ENCODE measurements at regions not wholly inside any gene's neighbourhood (a gene's known extent, or its start where the extent isn't known, plus 50 kb on each side); places are given as distances from the start of the nearest gene placed in this dataset.

- TF ChIP-seq, protein P1, sequence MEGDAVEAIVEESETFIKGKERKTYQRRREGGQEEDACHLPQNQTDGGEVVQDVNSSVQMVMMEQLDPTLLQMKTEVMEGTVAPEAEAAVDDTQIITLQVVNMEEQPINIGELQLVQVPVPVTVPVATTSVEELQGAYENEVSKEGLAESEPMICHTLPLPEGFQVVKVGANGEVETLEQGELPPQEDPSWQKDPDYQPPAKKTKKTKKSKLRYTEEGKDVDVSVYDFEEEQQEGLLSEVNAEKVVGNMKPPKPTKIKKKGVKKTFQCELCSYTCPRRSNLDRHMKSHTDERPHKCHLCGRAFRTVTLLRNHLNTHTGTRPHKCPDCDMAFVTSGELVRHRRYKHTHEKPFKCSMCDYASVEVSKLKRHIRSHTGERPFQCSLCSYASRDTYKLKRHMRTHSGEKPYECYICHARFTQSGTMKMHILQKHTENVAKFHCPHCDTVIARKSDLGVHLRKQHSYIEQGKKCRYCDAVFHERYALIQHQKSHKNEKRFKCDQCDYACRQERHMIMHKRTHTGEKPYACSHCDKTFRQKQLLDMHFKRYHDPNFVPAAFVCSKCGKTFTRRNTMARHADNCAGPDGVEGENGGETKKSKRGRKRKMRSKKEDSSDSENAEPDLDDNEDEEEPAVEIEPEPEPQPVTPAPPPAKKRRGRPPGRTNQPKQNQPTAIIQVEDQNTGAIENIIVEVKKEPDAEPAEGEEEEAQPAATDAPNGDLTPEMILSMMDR (conservative IDR thresholded peaks at IDR 0.05; ENCODE audit: low read depth, low read length): no peak
- no peak for TF ChIP-seq MAZ (IDR thresholded peaks at IDR 0.05; ENCODE audit: borderline replicate concordance, low read depth, low read length)
- TF ChIP-seq POLR2A (IDR thresholded peaks at IDR 0.05; ENCODE audit: low read depth, low read length): no peak
- no peak for TF ChIP-seq SMC3 (IDR thresholded peaks at IDR 0.05; ENCODE audit: low read depth, low read length)
- no peak for TF ChIP-seq RAD21 (IDR thresholded peaks at IDR 0.05; ENCODE audit: low read length)
- TF ChIP-seq FOS (IDR thresholded peaks at IDR 0.05; ENCODE audit: low read depth, low read length): no peak
- no peak for TF ChIP-seq RCOR1 (IDR thresholded peaks at IDR 0.05; ENCODE audit: insufficient replicate concordance, low read length)
- no peak for TF ChIP-seq MXI1 (IDR thresholded peaks at IDR 0.05; ENCODE audit: borderline replicate concordance, low read depth, low read length)
- TF ChIP-seq CEBPB (IDR thresholded peaks at IDR 0.05; ENCODE audit: low read depth, low read length): no peak
- no peak for TF ChIP-seq MAFK (IDR thresholded peaks at IDR 0.05; ENCODE audit: low read depth, low read length)
- no peak for TF ChIP-seq CHD1 (IDR thresholded peaks at IDR 0.05; ENCODE audit: low read depth, low read length)
- TF ChIP-seq RFX5 (IDR thresholded peaks at IDR 0.05; ENCODE audit: low read depth, low read length): no peak
Measured at GRCh38 chr15:96581371-96581770, 250.9 kb downstream of the NR2F2 start.

Data from IMR-90 (cell line).